ENCODE measurements at regions not wholly inside any gene's neighbourhood (a gene's known extent, or its start where the extent isn't known, plus 50 kb on each side); places are given as distances from the start of the nearest gene placed in this dataset.
"Not testable (repeated sequence)": the region's sequence is repeated elsewhere in the genome, so short reads cannot be mapped to it uniquely, and the experiment has no call there.

DNA sequence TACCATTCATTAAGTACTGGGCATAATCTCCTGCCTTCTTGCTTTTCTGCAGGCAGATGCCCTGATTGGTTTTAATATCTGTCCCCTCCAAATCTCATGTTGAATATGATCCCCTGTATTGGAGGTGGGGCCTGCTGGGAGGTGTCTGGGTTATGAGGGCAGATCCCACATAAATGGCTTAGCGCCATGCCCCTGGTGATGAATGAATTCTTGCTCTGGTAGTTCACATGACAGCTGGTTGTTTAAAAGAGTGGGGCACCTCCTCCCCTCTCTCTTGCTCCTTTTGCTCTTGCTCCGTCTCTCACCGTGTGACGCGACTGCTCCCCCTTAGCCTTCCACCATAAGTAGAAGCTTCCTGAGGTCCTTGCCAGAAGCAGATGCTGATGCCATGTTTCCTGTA is 564.0 kb upstream of the BRINP1 start:
- no peak for DNase-seq (ENCODE audit: low spot score)

- DNase-seq (ENCODE audit: low spot score): no peak
Measured at GRCh38 chr9:119924736-119925135, 555.5 kb upstream of the BRINP1 start.

- no peak for DNase-seq (ENCODE audit: low spot score)
Measured at GRCh38 chr9:119917175-119917574, 547.9 kb upstream of the BRINP1 start.

GRCh38 chr9:119907056-119907455 is 537.8 kb upstream of the BRINP1 start:
- DNase-seq (ENCODE audit: low spot score): no peak

GRCh38 chr9:119905724-119906123 is 536.5 kb upstream of the BRINP1 start:
- no peak for DNase-seq (ENCODE audit: low spot score)

DNA sequence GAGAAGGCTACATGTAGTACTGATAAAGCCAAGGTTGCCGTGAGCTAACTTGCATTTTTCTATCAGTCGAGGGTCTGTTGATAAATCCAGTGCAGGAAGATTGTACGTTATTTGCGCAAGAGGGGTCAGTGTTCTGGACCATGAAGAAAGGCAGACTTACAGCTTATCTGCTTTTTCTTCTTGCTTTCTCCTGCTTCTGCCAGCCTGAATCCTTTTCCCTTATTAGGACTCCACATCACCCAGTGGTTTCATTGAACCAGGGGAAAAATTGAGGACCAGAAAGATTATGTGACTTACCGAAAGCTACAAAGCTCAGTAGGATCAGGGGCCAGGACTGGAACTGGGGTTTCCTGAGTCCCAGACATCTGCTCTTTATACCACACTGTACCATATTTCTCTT is 534.6 kb upstream of the BRINP1 start:
- peak; percentile 91 for DNase-seq (ENCODE audit: low spot score)

DNA sequence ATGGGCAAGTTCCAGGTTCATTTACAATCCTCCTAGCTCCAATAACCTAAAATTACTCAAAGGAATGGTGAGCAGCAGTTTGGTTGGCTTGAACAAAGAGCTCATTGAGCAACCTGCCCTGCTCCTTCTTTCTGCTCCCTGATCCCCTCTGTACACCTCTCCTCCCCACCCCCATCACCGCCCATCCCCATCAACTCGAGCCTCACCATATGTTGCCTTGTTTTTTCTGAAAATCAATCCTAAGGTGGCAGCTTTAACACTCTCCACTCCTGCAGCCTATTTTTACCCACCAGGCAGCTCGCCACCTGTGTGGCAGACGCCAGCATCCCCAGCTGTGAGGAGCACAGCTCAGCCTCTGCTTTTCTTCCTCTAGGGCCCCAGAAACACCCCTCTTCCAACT is 533.4 kb upstream of the BRINP1 start:
- DNase-seq (ENCODE audit: low spot score): no peak

GRCh38 chr9:119898316-119898715 is 529.1 kb upstream of the BRINP1 start:
- DNase-seq (ENCODE audit: low spot score): no peak

DNA sequence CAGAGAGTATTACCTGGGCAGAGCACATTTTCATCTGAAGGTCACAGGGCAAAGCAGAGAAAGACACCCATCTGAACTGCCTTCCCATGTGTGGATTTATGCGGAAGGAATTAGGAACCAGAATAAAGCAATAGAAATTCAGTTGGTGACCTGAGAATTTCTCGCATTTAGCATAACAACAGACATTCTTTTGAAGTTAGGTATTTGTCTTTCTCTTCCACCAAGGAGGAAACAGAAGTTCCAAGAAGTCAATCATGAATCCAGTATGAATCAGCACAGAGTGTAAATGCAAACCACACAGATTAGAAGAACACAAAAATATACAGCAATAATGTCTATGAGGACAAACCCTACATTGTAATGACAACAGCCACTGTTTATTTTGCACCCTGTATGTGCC is 515.2 kb upstream of the BRINP1 start:
- DNase-seq (ENCODE audit: low spot score): no peak

- DNase-seq (ENCODE audit: low spot score): no peak
Measured at GRCh38 chr9:119881898-119882297, 512.7 kb upstream of the BRINP1 start.

GRCh38 chr9:119880361-119880760 is 511.1 kb upstream of the BRINP1 start:
- peak; percentile 37 for DNase-seq (ENCODE audit: low spot score)

DNA sequence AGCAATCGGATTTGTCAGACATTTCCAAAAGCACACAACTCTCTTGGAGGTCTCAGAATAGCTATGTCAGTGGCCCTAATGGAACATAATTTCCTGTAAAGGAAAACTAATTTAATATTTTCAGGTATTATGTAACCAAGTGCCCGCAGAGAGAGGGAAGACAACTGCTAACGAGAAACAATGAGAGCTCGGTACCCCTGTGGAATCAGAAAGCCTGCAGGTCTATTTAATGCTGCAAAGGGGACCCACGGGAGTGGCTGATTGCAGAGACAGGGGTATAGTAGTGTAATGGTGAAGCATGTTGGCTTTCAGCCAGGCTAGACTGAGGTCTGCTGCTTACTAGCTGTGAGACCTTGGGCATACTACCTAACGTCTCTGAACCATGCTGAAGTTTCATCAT is 508.1 kb upstream of the BRINP1 start:
- DNase-seq (ENCODE audit: low spot score): no peak

- no peak for DNase-seq (ENCODE audit: low spot score)
Measured at GRCh38 chr9:119873877-119874276, 504.6 kb upstream of the BRINP1 start.

DNA sequence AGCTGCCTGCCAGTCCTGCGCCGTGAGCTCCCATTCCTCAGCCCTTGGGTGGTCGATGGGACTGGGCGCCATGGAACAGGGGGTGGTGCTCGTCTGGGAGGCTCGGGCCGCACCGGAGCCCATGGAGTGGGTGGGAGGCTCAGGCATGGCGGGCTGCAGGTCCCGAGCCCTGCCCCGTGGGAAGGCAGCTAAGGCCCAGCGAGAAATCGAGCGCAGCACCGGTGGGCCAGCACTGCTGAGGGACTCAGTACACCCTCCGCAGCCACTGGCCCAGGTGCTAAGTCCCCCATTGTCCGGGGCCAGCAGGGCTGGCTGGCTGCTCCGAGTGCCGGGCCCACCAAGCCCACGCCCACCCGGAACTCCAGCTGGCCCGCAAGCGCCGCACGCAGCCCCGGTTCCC is 501.0 kb upstream of the BRINP1 start:
- not testable (repeated sequence) for DNase-seq (ENCODE audit: low spot score)

DNA sequence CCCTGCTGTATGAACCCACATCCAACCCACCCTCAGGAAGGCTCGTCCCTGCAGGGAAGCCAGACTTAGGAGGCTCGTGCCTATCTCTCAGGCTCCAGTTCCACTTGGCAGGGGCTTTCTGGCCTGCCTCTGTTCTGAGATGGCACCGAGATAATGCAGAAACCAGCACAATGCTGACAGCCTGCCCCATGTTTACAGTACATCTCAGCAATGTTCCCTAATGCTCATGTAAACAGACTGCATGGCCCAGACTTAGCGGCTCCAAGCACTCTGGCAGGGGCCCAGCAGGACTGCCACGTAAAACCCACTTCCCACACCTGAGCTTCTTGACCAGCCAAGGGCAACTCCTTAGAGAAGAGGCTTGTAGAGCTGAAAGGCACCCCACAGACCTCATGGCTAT is 499.5 kb upstream of the BRINP1 start:
- no peak for DNase-seq (ENCODE audit: low spot score)

DNA sequence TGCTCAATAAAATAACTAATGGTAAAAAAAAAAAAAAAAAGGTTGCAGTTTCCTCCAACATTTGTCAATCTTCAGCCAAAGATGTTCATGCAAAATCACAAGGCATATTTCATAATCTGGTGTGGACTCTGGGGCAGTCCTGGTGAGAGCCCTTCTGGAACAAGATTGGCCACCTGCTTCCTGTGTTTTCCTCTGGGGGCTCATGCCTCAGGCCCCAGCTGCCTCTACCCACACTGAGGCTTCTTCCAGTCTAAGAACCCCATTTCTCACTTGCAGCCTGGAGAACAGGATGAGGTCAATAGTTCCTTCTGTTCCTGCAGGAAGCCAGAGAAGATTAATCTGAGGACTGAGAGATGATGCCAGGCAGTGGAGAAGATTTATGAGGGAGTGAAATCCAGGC is 492.6 kb upstream of the BRINP1 start:
- peak; percentile 36 for DNase-seq (ENCODE audit: low spot score)

DNA sequence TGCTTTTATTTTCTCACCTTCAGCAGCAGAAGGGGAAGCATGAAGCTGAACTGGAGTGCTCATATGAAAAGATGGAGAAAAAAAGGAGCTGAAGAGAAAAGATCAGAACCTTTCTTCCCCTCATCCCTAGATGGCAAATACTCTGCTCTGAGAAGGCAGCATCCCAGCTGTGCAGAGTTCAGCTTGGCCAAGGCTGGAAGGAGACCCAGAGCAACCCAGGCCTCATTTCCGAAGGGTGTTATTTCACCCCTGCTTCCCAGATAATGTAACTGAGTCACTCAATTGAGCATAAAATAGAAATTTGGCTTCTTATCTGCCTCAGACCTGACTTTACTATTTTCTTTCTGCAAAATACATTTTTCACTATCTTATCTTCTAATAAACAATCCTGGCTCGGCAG is 489.9 kb upstream of the BRINP1 start:
- peak; percentile 58 for DNase-seq (ENCODE audit: low spot score)

DNA sequence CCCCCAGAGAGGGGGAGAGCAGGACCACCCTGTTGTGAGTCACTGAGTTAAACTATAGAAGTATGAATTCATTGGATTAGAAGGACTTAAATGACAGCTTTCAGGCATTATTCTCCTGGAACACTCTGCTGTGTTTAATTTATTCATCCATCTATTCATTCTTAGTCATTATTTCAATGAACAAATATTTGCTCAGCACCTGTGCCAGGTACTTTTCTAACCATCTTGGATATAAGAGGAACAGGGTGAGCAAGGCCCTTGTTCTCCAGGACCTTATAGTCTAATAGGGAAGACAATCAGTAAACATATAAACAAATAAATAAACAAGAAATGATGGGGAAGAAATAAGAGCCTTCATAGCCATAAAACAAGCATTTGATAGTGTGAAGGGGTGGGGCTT is 483.9 kb upstream of the BRINP1 start:
- no peak for DNase-seq (ENCODE audit: low spot score)

DNA sequence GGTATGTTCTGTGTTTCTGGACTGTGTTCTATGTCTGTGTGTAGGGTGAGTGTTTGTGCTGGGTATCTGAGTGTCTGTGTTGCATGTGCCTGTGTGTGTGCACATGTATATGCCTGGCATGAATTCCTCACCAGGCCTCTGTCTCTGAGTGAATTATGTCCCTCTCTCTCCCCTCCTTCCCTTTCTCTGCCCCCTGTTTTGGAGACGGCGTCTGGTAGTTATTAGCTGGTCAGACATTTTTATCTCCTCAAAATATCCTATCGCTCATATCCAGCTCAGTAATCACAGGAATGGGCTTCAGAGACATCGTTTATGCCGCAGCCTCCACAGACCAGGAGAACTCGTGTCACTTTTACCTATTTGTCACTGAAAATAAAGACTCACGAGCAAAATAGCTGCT is 483.2 kb upstream of the BRINP1 start:
- peak; percentile 22 for DNase-seq (ENCODE audit: low spot score)

GRCh38 chr9:119844431-119844830 is 475.2 kb upstream of the BRINP1 start:
- no peak for DNase-seq (ENCODE audit: low spot score)

- DNase-seq (ENCODE audit: low spot score): no peak
Measured at GRCh38 chr9:119841016-119841415, 471.8 kb upstream of the BRINP1 start.

- DNase-seq (ENCODE audit: low spot score): peak; percentile 59
Measured at GRCh38 chr9:119839888-119840287, 470.7 kb upstream of the BRINP1 start.

- DNase-seq (ENCODE audit: low spot score): no peak
Measured at GRCh38 chr9:119838210-119838609, 469.0 kb upstream of the BRINP1 start.

- DNase-seq (ENCODE audit: low spot score): no peak
Measured at GRCh38 chr9:119836036-119836435, 466.8 kb upstream of the BRINP1 start.
